HG03521 (cell line): ENCODE measurements at regions not wholly inside any gene's neighbourhood (a gene's known extent, or its start where the extent isn't known, plus 50 kb on each side); places are given as distances from the start of the nearest gene placed in this dataset.
A peak's percentile ranks its signal among the peaks of the same experiment; 100 is the strongest.
"Not testable (repeated sequence)": the region's sequence is repeated elsewhere in the genome, so short reads cannot be mapped to it uniquely, and the experiment has no call there.

Source experiments
- ATAC-seq: cut with Tn5 transposase; IDR thresholded peaks from one replicate; pipeline ENCODE4 v1.9.1; 2021; ENCODE audit warnings: mild to moderate bottlenecking, moderate library complexity; ENCODE audit not compliant: unreplicated experiment

DNA sequence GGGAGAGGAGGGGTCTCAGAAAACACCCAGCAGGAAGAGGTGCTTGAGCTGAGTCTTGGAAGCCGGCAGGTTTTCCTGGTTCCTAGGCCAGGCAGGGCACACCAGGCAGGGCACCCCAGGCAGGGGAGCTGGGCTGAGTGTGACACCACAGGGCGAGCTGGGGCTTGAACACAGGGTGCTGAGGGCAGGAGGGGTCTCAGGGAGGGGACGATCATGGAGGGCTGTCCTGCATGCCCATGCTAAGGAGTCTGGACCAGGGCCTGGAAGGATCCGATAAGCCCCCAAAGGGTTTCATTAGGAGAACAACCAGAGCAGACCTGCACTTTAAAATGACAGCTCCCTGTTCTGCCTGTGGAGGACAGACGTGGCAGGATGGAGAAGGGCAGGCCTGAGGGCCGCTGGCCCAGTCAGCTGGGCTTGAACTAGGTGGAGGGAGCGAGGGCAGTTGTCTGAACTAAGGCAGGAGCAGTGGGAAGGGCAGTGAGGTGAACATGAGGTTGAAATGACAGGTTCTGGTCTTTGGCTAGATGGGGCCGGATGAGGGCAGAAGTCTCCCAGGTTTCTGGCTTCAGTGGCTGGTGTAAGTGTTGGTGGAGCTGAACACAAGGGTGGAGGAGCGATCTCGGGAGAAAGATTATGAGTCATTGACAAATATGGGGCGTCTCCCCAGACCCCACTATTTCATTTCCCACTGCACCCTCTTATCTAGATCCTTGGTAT lies 171.0 kb upstream of the PZP start:
- no peak for ATAC-seq

DNA sequence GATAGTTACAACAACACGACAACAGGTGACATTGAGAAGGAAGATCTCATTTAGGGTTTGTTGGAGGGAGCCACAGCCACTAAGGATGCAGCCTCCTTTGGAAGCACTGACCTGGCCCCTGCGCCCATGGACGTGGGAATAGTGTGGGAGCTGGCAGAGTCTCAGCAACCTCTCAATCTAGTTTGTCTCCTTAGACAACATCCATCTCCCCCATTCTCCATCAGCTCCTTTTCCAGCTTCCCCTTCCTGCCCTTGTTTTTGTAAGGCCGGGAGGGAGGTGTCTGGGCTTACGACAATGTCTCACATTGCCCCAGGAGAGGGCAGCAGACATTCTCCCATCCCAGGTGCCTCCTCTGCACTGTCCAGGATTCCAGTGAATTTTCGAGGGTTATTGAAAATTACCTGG lies 170.2 kb upstream of the PZP start:
- no peak for ATAC-seq

DNA sequence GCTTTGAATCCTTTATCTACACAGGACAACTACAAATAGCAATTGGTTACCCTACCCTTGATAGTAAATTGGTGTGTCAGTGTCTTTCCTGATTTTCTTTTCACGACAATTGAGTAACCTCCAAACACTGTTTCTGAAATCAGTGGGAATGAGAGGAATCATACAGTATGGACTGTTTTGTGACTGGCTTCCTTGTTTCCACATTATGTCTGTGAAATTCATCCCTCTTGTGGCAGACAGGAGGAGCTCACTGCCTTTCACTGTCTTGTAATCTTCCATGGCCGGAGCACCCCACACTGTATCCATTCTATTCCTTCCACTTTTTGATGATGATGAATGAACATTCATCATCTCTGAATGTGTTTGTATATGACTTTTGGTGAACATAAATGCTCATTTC lies 164.0 kb upstream of the PZP start:
- no peak for ATAC-seq

DNA sequence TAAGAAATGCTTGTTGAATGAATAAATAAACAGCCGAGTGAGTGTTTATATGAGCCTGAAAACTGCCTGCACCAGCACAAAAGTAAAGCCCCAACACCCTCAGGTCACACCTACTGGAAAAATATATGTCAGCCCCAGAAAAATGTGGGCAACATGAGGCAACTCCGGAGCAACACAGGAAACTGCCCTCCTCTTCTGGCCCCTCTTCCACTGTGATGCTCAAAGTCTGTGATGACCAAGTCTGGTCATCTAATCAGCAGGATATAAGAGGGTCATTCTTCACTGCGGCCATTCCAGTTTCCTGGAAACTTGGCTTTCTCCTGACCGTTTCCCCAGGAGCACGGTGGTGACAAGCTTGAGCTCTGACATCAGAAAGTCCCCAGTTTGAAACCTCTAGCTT lies 159.6 kb upstream of the PZP start:
- ATAC-seq, result no peak

DNA sequence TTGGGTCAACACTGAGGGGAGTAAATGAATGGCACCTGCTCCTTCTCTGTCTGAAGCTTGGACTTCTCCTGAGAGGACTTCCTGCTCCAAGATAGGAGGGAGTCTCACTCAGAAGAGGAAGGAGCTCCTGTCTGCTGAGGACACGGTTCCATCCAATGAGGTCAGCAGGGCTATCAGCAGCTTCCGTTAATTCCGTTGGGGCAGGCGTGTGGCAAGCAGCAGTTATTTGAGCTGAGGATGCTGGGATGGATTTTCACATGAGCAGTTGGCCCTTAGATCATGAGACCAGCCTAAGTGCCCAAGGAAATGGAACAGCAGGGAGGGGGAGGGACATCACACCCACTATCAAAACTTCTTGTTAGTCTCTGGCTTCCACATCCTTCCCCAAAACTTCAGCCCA lies 159.0 kb upstream of the PZP start:
- ATAC-seq, result no peak

DNA sequence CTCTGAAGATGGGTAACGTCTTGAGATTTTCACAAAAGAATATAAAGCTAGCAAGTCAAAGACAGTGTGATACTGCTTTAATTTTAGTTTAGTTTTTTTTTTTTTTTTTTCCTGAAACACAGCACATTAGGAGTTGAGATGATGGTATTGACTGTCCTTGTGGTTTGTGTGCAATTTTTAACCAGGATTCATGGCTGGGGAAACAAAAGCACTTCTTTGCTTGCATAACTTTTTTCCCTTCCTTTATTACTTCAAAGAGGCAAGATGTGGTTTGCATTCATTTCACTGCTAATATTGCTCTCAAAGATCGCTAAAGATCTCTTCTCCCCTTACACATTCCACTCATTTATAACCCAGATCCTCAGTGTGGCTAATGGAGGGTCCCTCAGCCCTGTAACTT lies 157.1 kb upstream of the PZP start:
- no peak for ATAC-seq

DNA sequence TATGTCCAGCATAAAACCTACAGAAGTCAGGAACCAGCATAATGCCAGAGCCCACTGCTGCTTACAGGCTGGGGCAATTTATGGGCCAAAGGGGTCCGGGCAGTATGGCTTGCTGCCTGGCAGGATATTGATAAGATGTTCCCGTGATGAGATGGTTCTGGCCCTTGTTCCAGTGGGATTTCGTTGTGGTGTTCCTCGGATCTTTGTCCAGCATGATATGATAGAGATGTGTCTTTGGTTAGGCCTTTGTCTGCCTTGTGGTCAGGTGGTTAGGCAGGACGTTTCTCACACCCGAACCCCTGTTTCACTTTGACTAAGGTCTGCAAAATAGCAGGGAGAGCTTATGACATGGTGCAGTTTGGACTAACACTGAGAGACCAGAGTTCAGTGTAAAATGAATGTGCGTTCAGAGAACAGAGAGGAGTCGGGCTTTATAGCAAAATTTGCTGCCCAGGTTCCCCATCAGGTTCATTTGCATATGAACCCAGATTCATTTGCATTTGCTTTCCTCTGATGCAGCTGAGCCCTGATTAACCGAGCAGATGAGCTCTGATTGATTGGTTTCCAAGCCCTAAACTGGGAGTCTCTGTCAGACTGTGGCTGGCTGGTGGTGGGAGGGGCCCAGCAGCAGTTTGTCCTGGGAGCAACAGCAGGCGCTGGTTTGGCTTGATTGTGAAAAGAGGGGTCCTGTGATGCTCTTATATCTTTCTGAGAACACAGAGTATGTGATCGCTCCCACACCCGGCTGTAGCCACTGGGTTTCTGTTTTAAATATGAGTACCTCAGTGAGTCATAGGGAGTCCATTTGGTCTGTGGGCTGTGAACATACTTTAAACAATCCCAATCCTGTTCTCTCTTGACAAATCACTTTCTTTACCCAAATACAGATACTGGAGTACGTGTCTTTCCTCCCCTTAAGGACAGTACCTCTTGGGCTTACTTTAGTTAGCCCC lies 156.3 kb upstream of the PZP start:
- ATAC-seq, result peak; percentile 77

DNA sequence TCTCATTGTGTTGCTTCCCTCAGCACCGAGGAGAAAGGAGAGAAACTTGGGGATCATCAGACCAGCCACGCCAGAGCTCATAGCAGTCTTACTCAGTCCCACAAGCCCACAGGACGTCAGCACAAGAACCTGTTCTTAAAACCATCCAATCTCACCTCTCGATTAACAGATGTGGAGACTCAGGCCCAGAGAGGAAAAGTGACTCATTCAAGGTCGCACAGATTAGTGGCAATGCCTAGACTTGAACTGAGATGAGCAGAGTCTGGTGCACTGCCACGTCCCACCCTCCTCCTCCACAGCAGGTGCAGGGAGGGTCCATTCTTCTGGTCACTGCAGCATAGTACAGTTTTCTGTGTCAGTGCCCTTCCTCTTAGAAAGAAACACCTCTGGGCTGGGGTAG lies 154.9 kb upstream of the PZP start:
- ATAC-seq, result no peak

DNA sequence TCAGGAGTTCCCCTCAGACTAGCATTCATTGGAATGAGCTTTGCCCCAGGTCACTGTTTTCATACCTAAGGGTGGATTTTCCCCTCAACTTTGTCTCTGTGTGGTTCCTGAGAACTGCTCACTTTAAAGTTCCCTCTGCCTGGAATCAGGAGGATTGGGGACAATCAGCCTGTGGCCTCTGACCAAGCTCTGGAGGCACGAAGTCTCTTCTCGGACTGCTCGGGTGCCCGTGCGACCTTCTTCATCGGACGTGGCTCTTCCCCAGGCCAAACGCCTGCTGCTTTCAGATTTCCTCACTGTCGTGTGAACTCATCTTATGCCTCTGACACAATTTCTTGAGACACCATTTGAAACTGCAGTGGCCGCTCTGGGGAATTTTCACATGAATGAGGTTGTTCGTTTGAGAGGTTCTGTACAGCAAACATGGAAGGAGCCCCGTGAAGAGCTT lies 153.7 kb upstream of the PZP start:
- ATAC-seq, result no peak

DNA sequence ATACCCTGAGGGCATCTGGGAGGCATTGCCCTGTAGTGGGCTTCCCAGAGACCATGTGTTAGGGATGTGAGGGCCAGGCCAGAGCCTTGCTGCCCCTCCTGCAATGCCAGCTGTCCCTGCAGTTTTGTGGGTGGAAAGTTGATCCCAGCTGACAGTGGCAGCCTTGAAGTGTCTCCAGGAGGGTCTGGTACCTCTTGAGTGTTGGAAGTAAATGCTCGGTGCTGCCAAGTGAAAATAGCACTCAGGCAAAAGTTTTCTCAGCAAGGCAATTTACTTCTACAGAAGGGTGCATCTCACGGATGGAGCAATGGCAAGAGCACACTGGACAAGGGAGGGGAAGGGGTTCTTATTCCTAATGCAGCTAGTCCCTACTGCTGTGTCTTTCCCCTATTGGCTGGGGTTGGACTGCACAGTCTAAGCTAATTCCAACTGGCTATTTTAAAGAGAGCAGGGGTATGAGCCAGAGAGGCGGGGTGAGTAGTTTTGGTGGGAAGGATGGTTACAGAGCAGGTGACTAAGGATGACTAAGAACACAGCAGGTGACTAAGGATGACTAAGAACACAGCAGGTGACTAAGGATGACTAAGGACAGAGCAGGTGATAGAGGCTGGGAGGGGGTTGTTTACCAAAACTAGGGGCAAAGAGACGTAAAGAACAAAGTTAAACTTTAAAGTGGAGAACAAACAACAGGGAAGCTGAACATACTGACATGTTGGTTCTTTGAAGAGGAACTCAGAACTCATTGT lies 146.0 kb upstream of the PZP start:
- not testable (repeated sequence) for ATAC-seq

DNA sequence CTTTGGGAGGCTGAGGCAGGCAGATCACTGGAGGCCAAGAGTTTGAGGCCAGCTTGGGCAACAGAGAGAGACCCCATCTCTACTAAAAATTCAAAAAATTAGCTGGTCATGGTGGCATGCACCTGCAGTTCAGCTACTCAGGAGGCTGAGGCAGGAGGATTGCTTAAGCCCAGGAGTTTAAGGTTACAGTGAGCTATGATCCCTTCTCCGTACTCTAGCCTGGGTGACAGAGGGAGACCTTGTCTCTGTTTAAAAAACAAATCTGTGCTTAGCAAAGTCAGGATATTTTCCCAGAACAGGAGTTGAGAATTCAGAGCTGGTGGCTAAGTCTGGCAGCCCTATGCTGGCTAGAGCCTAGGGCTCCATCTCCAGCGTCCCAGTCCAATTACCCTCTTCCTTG lies 142.9 kb upstream of the PZP start:
- no peak for ATAC-seq

DNA sequence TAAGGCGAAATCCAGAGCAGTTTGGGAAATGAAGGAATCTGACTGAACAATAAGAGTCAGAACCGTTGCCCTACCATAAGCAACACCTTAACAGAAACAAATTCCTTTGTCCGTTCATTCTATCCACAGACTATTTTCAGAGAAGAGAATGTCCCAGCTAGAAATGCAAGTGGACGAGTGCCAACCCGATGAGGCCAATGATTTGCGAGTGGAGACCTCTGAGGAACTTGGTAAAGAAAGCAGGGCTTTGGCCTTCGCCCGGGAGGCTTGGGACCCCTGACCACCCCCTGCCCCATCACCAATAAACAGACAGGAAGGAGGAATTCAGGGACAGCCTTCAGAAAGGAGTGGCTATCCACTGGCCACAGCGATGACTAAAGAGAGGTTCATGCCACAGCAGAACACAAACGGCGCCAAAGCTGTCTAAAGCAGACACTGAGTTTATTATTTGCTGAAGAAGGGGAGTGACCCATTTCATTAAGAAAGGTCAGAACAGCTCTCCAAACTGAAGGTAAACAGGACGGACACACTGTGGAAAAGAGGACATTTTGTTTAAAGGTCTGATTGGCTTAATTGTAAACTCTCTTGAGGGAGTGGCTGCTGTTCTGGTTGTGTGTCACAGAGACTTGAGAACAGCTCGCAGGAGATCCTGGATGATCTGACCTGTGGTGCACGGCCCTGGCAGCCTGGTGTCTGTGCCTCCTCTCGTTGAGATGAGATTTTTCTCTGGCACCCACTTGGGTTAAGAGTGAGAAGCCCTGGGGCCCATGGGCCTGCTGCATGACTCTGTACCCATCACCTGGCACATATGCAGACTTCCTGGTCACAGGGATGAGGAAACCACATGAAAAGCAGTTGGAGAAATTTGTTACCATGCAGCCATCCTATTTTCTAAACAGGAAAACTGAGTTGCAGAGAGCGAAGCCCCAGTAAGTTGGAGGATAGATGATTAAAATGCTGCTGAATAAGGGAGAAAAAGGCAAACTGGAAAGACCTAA lies 142.0 kb upstream of the PZP start:
- ATAC-seq, result no peak

DNA sequence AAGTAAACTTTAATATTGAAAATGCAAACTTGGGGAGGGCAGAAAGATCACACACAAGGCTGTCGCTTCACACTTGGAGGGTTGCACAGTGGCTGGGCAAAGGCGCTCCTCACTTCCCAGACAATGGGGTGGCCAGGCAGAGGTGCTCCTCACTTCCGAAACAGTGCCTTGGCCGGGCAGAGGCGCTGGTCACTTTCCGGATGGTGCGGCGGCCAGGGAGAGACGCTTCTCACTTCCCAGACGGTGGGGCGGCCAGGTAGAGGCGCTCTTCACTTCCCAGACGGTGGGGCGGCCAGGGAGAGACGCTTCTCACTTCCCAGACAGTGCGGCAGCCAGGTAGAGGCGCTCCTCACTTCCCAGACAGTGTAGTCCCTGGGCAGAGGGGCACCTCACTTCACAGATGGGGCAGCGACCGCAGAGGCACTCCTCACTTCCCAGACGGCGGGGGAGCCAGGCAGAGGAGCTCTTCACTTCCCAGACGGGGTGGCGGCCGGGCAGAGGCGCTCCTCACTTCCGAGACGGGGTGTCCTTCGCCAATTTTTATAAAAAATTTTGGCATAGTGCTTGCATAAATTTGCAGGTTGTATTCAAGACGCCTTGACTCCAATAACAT lies 140.8 kb upstream of the PZP start:
- ATAC-seq, result no peak

DNA sequence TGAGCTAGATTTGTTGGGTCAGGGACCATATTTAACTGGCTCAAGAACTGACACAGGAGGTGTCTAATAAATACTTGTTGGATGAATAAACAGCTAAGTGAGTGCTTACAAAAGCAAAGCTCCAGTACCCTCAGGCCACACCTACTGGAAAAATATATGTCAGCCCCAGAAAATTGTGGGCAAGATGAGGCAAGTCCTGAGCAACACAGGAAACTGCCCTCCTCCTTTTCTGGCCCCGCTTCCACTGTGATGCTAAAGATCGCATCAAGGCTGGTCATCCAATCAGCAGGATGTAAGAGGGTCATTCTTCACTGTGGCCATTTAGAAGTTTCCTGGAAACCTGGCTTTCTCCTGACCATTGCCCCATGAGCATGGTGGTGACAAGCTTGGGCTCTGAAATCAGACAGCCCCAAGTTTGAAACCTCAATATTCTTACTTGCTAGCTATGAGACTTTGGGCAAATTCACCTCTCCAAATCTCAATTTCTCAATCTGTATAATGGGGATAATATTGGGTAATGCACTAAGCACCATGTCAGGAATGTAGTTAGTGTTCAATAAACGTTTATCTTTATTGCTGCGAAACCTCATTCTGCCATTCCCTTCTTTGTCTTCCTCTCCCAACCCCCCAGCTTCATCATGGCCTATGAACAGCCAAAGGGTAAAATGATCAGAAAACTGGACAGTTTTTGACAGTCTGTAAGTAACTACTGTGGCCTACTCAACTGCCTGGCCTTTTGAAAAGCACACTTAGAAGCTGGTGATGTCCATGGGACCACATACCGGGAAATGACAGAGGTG lies 139.3 kb upstream of the PZP start:
- ATAC-seq, result no peak

DNA sequence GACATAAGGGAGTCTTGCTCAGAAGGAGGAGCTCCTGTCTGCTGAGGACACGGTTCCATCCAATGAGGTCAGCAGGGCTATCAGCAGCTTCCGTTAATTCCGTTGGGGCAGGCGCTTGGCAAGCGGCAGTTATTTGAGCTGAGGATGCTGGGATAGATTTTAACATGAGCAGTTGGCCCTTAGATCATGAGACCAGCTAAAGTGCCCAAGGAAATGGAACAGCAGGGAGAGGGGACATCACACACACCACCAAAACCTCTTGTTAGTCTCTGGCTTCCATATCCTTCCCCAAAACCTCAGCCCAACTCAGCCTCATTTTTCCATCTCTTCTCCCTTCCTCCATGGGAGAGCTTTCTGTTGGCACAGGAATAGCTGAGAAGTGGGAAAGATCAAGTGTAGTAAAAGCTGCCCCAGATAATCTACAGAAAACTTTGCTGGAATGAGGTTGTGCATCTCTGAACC lies 138.7 kb upstream of the PZP start:
- no peak for ATAC-seq

DNA sequence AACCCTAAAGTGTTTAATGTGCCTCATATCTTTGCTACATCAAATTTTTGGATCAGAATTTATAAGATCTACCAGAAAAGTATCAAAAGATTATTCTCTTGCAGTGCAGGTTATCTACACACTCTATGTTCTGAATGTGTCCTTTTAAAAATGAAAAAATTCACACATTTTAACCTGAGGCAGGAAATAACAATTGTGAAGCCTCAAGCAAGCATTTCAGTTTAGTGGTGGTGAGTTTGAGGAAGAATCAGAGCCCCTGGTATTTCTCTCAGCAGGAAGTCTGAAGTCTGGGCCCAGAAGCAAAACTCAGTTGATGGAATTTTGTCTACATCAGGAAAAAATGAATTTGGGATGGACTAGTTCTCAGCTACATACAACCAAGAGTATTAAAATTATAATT lies 137.0 kb upstream of the PZP start:
- no peak for ATAC-seq

DNA sequence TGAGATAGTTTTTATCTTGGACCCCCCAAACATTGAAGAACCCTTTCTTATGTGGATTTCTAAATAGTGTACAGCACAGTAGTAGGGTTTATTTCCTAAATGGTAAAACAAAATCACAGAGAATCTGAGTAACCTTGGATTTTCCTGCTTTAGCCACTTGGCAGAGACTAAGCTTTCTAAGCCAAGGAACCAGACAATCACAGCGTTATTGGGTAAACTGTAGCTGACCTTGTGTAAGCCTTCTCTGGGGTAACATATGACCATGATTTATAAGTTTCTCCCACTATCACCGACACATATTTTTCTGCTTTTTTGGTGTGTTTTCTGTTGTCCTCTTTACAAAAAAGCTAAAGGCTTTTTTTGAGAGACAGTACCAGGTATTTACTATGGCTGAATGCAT lies 136.3 kb upstream of the PZP start:
- no peak for ATAC-seq

DNA sequence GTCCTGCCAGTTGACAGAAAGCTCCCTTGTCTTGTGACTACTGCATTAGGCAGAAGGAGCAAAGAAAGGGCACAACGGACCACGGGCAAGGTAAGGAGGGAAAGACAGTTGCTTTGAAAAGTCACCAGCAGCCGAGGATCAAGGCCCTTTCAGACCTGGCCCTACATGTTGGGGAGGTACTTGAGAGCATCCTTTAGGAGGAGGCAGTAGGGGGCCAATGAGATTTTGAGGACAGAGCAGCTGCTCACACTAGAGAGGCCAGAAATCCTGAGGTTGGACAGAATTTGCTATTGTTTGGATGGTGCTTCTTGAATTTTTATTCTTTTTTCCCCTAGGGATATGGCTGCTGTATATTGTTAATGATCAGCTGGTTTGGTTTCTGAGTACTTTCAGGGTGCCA lies 135.5 kb upstream of the PZP start:
- ATAC-seq, result no peak
